ENCODE measurements at regions not wholly inside any gene's neighbourhood (a gene's known extent, or its start where the extent isn't known, plus 50 kb on each side); places are given as distances from the start of the nearest gene placed in this dataset.

GRCh38 chr1:17948594-17948993, 159.0 kb upstream of the IGSF21 start:
- TF ChIP-seq POLR2A (IDR thresholded peaks at IDR 0.05; ENCODE audit: low read length): no peak
- TF ChIP-seq GATA1 (IDR thresholded peaks at IDR 0.05; ENCODE audit: low read depth, low read length): no peak

Measured in erythroblast (primary cell).